ENCODE measurements at regions not wholly inside any gene's neighbourhood (a gene's known extent, or its start where the extent isn't known, plus 50 kb on each side); places are given as distances from the start of the nearest gene placed in this dataset.

DNA sequence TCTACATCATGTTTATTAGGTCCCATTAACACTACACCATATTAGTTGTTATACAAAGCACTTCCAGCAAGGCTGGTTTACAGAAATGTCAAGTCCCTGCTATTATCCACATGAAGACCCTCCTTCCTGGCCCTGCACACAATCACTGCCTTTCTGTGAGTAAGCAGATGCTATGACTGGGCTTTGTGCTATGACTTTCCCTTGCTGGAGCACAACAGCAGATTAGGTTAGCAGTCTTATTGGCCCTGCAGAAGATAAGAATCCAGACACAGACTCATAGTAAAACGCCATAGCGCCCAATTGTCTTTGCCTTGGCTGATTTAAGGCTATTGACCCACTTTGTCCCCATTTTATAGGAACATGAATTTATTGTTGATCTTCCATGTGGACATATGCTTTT lies 228.9 kb upstream of the ACTBL2 start:
- Histone ChIP-seq H3K4me1 (ENCODE audit: insufficient read depth) (no peaks in the 10 kb centered on the region), H3K36me3 (replicated peaks; ENCODE audit: insufficient read depth, low read depth) (no peaks in the 10 kb centered on the region), H3K4me2 (no peak overlapping the region), H3K79me2 (no peaks in the 10 kb centered on the region), H3K9me2 (replicated peaks; ENCODE audit: insufficient read depth) (no peaks in the 10 kb centered on the region), H3K27me3 (no peaks in the 10 kb centered on the region), H2AFZ (no peak overlapping the region), H3K27ac (no peak overlapping the region), H4K20me1 (ENCODE audit: insufficient read depth, poor library complexity, severe bottlenecking) (no peaks in the 10 kb centered on the region), H3K4me3 (no peak overlapping the region), H3K9me3 (ENCODE audit: low read depth) (no peaks in the 10 kb centered on the region)
- DNase-seq (ENCODE audit: low spot score) = peak; percentile 14
- 47% methylated on average over 2 of the region's 2 CpGs for WGBS (ENCODE audit: low lambda C conversion rate, missing lambda C conversion rate)
- TF ChIP-seq EZH2 (IDR thresholded peaks at IDR 0.05; ENCODE audit: borderline replicate concordance) = no peak
- no peak for TF ChIP-seq EZH2phosphoT487 (IDR thresholded peaks at IDR 0.05; ENCODE audit: low read depth, severe bottlenecking, unreplicated experiment)
- TF ChIP-seq, protein P1, sequence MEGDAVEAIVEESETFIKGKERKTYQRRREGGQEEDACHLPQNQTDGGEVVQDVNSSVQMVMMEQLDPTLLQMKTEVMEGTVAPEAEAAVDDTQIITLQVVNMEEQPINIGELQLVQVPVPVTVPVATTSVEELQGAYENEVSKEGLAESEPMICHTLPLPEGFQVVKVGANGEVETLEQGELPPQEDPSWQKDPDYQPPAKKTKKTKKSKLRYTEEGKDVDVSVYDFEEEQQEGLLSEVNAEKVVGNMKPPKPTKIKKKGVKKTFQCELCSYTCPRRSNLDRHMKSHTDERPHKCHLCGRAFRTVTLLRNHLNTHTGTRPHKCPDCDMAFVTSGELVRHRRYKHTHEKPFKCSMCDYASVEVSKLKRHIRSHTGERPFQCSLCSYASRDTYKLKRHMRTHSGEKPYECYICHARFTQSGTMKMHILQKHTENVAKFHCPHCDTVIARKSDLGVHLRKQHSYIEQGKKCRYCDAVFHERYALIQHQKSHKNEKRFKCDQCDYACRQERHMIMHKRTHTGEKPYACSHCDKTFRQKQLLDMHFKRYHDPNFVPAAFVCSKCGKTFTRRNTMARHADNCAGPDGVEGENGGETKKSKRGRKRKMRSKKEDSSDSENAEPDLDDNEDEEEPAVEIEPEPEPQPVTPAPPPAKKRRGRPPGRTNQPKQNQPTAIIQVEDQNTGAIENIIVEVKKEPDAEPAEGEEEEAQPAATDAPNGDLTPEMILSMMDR (IDR thresholded peaks at IDR 0.05; ENCODE audit: poor library complexity) = no peak

- Histone ChIP-seq H3K4me2 (no peak overlapping the region), H3K79me2 (no peaks in the 10 kb centered on the region), H4K20me1 (ENCODE audit: insufficient read depth, poor library complexity, severe bottlenecking) (no peaks in the 10 kb centered on the region), H3K27me3 (no peaks in the 10 kb centered on the region), H3K9me2 (replicated peaks; ENCODE audit: insufficient read depth) (no peaks in the 10 kb centered on the region), H3K9me3 (ENCODE audit: low read depth) (no peaks in the 10 kb centered on the region), H3K4me1 (ENCODE audit: insufficient read depth) (no peaks in the 10 kb centered on the region), H3K27ac (no peak overlapping the region), H3K4me3 (no peak overlapping the region), H3K36me3 (replicated peaks; ENCODE audit: insufficient read depth, low read depth) (no peaks in the 10 kb centered on the region), H2AFZ (no peak overlapping the region)
- TF ChIP-seq EZH2phosphoT487 (IDR thresholded peaks at IDR 0.05; ENCODE audit: low read depth, severe bottlenecking, unreplicated experiment) = no peak
- TF ChIP-seq, protein P1 (IDR thresholded peaks at IDR 0.05; ENCODE audit: poor library complexity) = no peak
- TF ChIP-seq EZH2 (IDR thresholded peaks at IDR 0.05; ENCODE audit: borderline replicate concordance) = no peak
- no peak for DNase-seq (ENCODE audit: low spot score)
- WGBS (ENCODE audit: low lambda C conversion rate, missing lambda C conversion rate) = 82% methylated on average over 1 of the region's 1 CpG
Measured at GRCh38 chr5:57710126-57710525, 227.5 kb upstream of the ACTBL2 start.

DNA sequence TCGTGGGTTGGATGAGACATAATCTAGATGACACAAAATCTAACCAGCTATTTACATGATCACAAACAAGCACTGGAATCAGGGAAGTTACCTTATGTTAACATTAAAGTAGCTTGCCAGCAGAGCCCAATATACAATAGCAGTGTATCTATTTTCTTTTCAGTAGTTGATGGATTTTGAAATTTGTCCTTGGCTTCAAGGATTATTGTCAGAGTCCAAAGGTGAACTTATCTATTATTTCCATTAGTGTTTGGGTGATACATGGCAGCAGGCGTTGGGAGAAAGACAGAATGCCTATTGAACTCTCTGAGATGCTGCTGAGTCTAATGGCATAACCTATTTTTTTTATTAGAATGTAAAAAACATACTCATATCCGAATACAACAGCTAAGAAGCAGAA lies 223.2 kb upstream of the ACTBL2 start:
- Histone ChIP-seq H3K4me3 (no peak overlapping the region), H3K4me1 (ENCODE audit: insufficient read depth) (no peaks in the 10 kb centered on the region), H3K4me2 (no peak overlapping the region), H3K9me3 (ENCODE audit: low read depth) (no peaks in the 10 kb centered on the region), H3K27me3 (no peaks in the 10 kb centered on the region), H3K27ac (no peak overlapping the region), H4K20me1 (ENCODE audit: insufficient read depth, poor library complexity, severe bottlenecking) (no peaks in the 10 kb centered on the region), H3K79me2 (no peaks in the 10 kb centered on the region), H3K36me3 (replicated peaks; ENCODE audit: insufficient read depth, low read depth) (no peaks in the 10 kb centered on the region), H3K9me2 (replicated peaks; ENCODE audit: insufficient read depth) (no peaks in the 10 kb centered on the region), H2AFZ (no peak overlapping the region)
- DNase-seq (ENCODE audit: low spot score) = no peak
- WGBS (ENCODE audit: low lambda C conversion rate, missing lambda C conversion rate) = 85% methylated on average over 3 of the region's 3 CpGs
- TF ChIP-seq, protein P1 (IDR thresholded peaks at IDR 0.05; ENCODE audit: poor library complexity) = no peak
- TF ChIP-seq EZH2phosphoT487 (IDR thresholded peaks at IDR 0.05; ENCODE audit: low read depth, severe bottlenecking, unreplicated experiment) (no peak), EZH2 (IDR thresholded peaks at IDR 0.05; ENCODE audit: borderline replicate concordance) (no peak)

DNA sequence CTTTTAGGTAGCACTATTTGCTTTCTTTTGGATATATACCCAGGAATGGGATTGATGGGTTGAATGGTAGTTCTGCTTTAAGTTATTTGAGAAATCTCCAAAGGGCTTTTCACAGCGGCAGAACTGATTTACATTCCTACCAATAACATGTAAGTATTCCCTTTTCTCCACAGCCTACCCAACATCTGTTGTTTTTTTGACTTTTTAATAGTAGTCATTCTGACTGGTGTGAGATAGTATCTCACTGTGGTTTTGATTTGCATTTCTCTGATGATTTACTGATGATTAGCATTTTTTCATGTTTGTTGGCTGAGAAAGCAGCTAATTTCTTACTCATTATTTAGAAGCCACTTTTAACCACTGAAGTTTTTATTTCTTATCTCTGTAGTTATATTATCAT lies 221.1 kb upstream of the ACTBL2 start:
- Histone ChIP-seq H3K36me3 (replicated peaks; ENCODE audit: insufficient read depth, low read depth) (no peaks in the 10 kb centered on the region), H3K4me1 (ENCODE audit: insufficient read depth) (no peaks in the 10 kb centered on the region), H3K4me2 (no peak overlapping the region), H3K27me3 (no peaks in the 10 kb centered on the region), H3K27ac (no peak overlapping the region), H3K9me2 (replicated peaks; ENCODE audit: insufficient read depth) (no peaks in the 10 kb centered on the region), H4K20me1 (ENCODE audit: insufficient read depth, poor library complexity, severe bottlenecking) (no peaks in the 10 kb centered on the region), H3K4me3 (no peak overlapping the region), H3K9me3 (ENCODE audit: low read depth) (no peaks in the 10 kb centered on the region), H3K79me2 (no peaks in the 10 kb centered on the region), H2AFZ (no peak overlapping the region)
- DNase-seq (ENCODE audit: low spot score) = no peak
- TF ChIP-seq EZH2phosphoT487 (IDR thresholded peaks at IDR 0.05; ENCODE audit: low read depth, severe bottlenecking, unreplicated experiment) (no peak), EZH2 (IDR thresholded peaks at IDR 0.05; ENCODE audit: borderline replicate concordance) (no peak)
- TF ChIP-seq, protein P1 (IDR thresholded peaks at IDR 0.05; ENCODE audit: poor library complexity) = no peak
- WGBS (ENCODE audit: low lambda C conversion rate, missing lambda C conversion rate) = 90% methylated on average over 1 of the region's 1 CpG

Measured in hepatocyte (in vitro differentiated cells).